ENCODE measurements at regions not wholly inside any gene's neighbourhood (a gene's known extent, or its start where the extent isn't known, plus 50 kb on each side); places are given as distances from the start of the nearest gene placed in this dataset.

DNA sequence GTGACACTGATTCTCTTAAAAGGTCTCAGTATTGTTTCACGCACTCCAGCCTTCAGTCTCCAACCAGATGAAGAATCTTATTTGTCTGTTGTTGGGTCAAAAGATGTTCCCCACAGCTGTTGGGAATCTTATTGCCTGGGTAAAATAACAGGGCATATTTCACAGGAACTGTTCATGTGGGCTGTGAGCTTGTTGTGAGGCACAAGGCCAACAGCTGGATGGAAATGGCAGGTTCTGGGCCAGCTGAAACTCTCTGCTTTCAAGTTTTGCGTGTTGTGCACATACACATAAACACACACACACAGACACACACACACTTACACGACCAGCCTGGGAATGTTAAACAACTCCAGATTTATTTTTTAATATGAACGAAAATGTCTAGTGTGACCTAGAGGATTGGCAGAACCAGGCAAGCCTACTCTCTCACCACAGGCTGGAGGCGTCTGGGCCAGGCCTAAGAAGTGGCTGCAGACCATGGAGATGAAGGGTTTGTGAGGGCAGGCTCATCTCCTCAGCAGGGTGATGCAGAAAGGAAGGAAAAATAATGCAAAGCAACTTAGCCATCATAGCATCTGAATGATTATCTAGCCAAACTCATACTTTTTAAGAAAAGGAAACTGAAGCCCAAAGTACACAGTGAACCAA lies 357.0 kb downstream of the TTLL7 start:
- TF ChIP-seq, protein P1, sequence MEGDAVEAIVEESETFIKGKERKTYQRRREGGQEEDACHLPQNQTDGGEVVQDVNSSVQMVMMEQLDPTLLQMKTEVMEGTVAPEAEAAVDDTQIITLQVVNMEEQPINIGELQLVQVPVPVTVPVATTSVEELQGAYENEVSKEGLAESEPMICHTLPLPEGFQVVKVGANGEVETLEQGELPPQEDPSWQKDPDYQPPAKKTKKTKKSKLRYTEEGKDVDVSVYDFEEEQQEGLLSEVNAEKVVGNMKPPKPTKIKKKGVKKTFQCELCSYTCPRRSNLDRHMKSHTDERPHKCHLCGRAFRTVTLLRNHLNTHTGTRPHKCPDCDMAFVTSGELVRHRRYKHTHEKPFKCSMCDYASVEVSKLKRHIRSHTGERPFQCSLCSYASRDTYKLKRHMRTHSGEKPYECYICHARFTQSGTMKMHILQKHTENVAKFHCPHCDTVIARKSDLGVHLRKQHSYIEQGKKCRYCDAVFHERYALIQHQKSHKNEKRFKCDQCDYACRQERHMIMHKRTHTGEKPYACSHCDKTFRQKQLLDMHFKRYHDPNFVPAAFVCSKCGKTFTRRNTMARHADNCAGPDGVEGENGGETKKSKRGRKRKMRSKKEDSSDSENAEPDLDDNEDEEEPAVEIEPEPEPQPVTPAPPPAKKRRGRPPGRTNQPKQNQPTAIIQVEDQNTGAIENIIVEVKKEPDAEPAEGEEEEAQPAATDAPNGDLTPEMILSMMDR (IDR thresholded peaks at IDR 0.05) = no peak
- TF ChIP-seq POLR2A (IDR thresholded peaks at IDR 0.05) = no peak
- peak in 1 of 3 donors; percentile 30 for TF ChIP-seq POLR2AphosphoS5 (IDR thresholded peaks at IDR 0.05)
